Heart left ventricle (tissue), 16 donors: ENCODE measurements at regions not wholly inside any gene's neighbourhood (a gene's known extent, or its start where the extent isn't known, plus 50 kb on each side); places are given as distances from the start of the nearest gene placed in this dataset.

Experiments used
- ATAC-seq, 4 donors: fragments of 200-7000 bp; cut with Tn5 transposase; one replicate each; pipeline ENCODE4 v1.9.1; 2020 to 2022; ENCODE audit warnings: moderate library complexity in 4 of 4, mild to moderate bottlenecking in 3 of 4, moderate number of reproducible peaks in 1 of 4
- DNase-seq, 5 donors: peaks; one replicate each; pipeline ENCODE4 v3.0.0-alpha.2; 2020
- H3K27ac ChIP-seq, 12 donors: fragments of 200-600 bp; sonication (generic) in 4 of 12; one replicate each; pipeline versions ENCODE4 v1.5.0 to v1.8.0; 2016 to 2022; ENCODE audit warnings: mild to moderate bottlenecking in 2 of 12
- H3K27me3 ChIP-seq, 9 donors: fragments of 200-600 bp; sonication (generic) in 2 of 9; one replicate each; pipeline versions ENCODE4 v1.5.1 to v1.8.0; 2016 to 2022; ENCODE audit warnings: mild to moderate bottlenecking in 3 of 9
- H3K36me3 ChIP-seq, 9 donors: fragments of 200-600 bp; sonication (generic) in 2 of 9; one replicate each; pipeline versions ENCODE4 v1.5.0 to v1.8.0; 2018 to 2022; ENCODE audit warnings: mild to moderate bottlenecking in 2 of 9
- H3K4me1 ChIP-seq, 12 donors: fragments of 200-600 bp; sonication (generic) in 4 of 12; one replicate each; pipeline versions ENCODE4 v1.5.0 to v1.8.0; 2016 to 2022; ENCODE audit warnings: mild to moderate bottlenecking in 3 of 12
- H3K4me3 ChIP-seq, 12 donors: fragments of 200-600 bp; sonication (generic) in 4 of 12; one replicate each; pipeline versions ENCODE4 v1.5.0 to v1.8.0; 2017 to 2022; ENCODE audit warnings: mild to moderate bottlenecking in 9 of 12, moderate library complexity in 4 of 12
- H3K9me3 ChIP-seq, 12 donors: fragments of 200-600 bp; sonication (generic) in 4 of 12; one replicate each; pipeline versions ENCODE4 v1.5.0 to v1.8.0; 2016 to 2022; ENCODE audit warnings: mild to moderate bottlenecking in 1 of 12
- POLR2A ChIP-seq, 2 donors: fragments of 450-650 bp; IDR thresholded peaks; one replicate each; pipeline ENCODE4 v1.6.1; 2017; ENCODE audit warnings: antibody characterized with exemption in 2 of 2, mild to moderate bottlenecking in 2 of 2, moderate library complexity in 2 of 2
- WGBS, 4 donors: extraction: QIAGEN DNeasy Blood & Tissue Kit in 2 of 4; methylation state at CpG; one replicate each; pipeline versions ENCODE4 v1.1.5 to v1.1.7; 2013 to 2018; 5-methylcytosine and 5-hydroxymethylcytosine counted together
- intact Hi-C, 10 donors: fragments of 100-400 bp; cut with DNase I; formaldehyde crosslinking; loops; one replicate each; pipeline versions ENCODE4 v1.11.1 to v1.14.2; 2022
- TF ChIP-seq, protein P1 (sequence below), 12 donors: fragments of 200-600 bp; sonication (generic) in 4 of 12; IDR thresholded peaks; one replicate each; pipeline versions ENCODE4 v1.5.0 to v1.8.0; 2018 to 2022; ENCODE audit warnings: antibody characterized with exemption in 12 of 12, mild to moderate bottlenecking in 5 of 12
- donor health status: ischemic (EF 13 %, LVEDD 7.1; RV severe dilation, severe dysfunction).
- donor health status: healthy with polysubstance abuse.
- donor health status: DM: no; HTN: yes; CAD: no.
- donor health status: DM: no; HTN: no; CAD: no.
- donor health status: ischemic (EF 25% LVEDD 6.9; RV normal size, moderate dysfunction).
- donor health status: ischemic (EF 25% LVEDD 5.7; RV mildly dilated, moderate dysfunction).
- donor health status: healthy.
- donor health status: DM: yes; HTN: yes; CAD: no.
- donor health status: ischemic (EF 35%, LVEDD 5.7; RV mildly dilated, moderate dysfunction).
- donor health status: nonischemic (EF 11% LVEDD 7.7; RV severe dilation, severe dysfunction).
- donor health status: DM: yes; HTN: yes; CAD: no.
- donor health status: PGD.
- donor health status: ischemic (EF 29% LVEDD 5.4; RV normal size, mild dysfunction).
- donor health status: nonischemic (EF 23%, LVEDD 6.1; RV moderate dilation, normal function).

DNA sequence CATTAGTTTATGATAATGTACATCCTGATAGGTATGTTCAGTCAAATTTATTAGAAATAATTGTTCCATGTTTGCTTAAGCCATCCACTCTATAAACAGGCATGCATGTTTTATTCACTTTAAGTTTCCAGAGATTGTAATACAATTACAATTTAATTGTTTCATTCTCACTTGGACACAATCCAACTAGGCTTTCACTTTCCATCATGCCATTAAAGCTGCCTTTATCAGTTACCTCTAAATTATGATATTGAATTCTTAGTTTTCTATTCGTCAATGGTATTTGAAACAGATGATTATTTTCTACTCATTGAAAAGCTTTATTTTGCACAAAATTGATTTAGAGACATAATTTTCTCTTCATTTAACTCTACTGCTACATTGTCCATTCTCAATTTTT is 1196.3 kb downstream of the RAPGEF2 start:
- H3K4me1 ChIP-seq: no peaks in the 10 kb centered on the region
- H3K27ac ChIP-seq: no peak overlapping the region
- no peak overlapping the region for H3K4me3 ChIP-seq
- H3K27me3 ChIP-seq: no peaks in the 10 kb centered on the region
- H3K9me3 ChIP-seq: no peaks in the 10 kb centered on the region
- H3K36me3 ChIP-seq: no peaks in the 10 kb centered on the region
- 55 to 64% (median 56%) methylated on average over 1 of the region's 1 CpG for WGBS, 4 donors
- ATAC-seq: no peak
- intact Hi-C loops: no loop called here
- TF ChIP-seq, protein P1, sequence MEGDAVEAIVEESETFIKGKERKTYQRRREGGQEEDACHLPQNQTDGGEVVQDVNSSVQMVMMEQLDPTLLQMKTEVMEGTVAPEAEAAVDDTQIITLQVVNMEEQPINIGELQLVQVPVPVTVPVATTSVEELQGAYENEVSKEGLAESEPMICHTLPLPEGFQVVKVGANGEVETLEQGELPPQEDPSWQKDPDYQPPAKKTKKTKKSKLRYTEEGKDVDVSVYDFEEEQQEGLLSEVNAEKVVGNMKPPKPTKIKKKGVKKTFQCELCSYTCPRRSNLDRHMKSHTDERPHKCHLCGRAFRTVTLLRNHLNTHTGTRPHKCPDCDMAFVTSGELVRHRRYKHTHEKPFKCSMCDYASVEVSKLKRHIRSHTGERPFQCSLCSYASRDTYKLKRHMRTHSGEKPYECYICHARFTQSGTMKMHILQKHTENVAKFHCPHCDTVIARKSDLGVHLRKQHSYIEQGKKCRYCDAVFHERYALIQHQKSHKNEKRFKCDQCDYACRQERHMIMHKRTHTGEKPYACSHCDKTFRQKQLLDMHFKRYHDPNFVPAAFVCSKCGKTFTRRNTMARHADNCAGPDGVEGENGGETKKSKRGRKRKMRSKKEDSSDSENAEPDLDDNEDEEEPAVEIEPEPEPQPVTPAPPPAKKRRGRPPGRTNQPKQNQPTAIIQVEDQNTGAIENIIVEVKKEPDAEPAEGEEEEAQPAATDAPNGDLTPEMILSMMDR (IDR thresholded peaks at IDR 0.05): no peak
- TF ChIP-seq POLR2A (IDR thresholded peaks at IDR 0.05): no peak
- no peak for DNase-seq

- TF ChIP-seq POLR2A (IDR thresholded peaks at IDR 0.05): no peak
- TF ChIP-seq, protein P1 (IDR thresholded peaks at IDR 0.05): no peak
- DNase-seq (no peak), ATAC-seq (no peak)
- no peaks in the 10 kb centered on the region for H3K36me3 ChIP-seq
- intact Hi-C loops: no loop called here
- no peaks in the 10 kb centered on the region for H3K27me3 ChIP-seq
- WGBS, 4 donors: 50 to 59% (median 52%) methylated on average over 2 of the region's 2 CpGs
- no peaks in the 10 kb centered on the region for H3K4me1 ChIP-seq
- no peak overlapping the region for H3K4me3 ChIP-seq
- H3K9me3 ChIP-seq: no peaks in the 10 kb centered on the region
- no peak overlapping the region for H3K27ac ChIP-seq
Measured at GRCh38 chr4:160299608-160300007, 1196.7 kb downstream of the RAPGEF2 start.

DNA sequence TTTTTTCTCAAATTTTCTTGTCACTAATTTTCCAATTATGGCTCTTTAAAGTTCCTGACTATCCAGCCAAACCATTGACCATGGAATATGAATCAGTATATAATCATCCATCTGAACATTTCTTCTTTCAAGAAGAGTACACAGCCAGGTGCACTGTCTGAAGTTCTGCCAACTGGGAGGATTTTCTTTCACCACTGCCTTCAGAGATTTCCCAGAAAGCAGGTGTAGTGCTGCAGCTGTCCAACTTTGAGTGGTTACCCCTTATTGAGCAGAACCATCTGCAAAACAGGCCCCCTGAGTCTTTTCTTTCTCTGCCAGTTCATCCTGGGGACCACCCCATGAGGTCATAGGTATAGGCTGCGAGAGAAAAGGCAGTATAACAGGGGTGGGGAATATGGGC is 1213.2 kb downstream of the RAPGEF2 start:
- Histone ChIP-seq H3K27me3 (no peaks in the 10 kb centered on the region), H3K4me3 (no peak overlapping the region), H3K4me1 (no peaks in the 10 kb centered on the region), H3K36me3 (no peaks in the 10 kb centered on the region), H3K9me3 (no peaks in the 10 kb centered on the region), H3K27ac (no peak overlapping the region)
- intact Hi-C loops: no loop called here
- DNase-seq (no peak), ATAC-seq (no peak)
- TF ChIP-seq POLR2A (IDR thresholded peaks at IDR 0.05): no peak
- TF ChIP-seq, protein P1 (IDR thresholded peaks at IDR 0.05): no peak
- 60 to 79% (median 76%) methylated on average over 1 of the region's 1 CpG for WGBS, 4 donors

- Histone ChIP-seq H3K4me3 (no peak overlapping the region), H3K36me3 (no peaks in the 10 kb centered on the region), H3K9me3 (no peaks in the 10 kb centered on the region), H3K27ac (no peak overlapping the region), H3K27me3 (no peaks in the 10 kb centered on the region), H3K4me1 (no peaks in the 10 kb centered on the region)
- ATAC-seq: no peak
- no peak for DNase-seq
- intact Hi-C loops: no loop called here
- 77 to 86% (median 84%) methylated on average over 6 of the region's 6 CpGs for WGBS, 4 donors
- TF ChIP-seq POLR2A (IDR thresholded peaks at IDR 0.05): no peak
- TF ChIP-seq, protein P1 (IDR thresholded peaks at IDR 0.05): no peak
Measured at GRCh38 chr4:160318567-160319220, 1215.8 kb downstream of the RAPGEF2 start.
